ENCODE measurements at regions not wholly inside any gene's neighbourhood (a gene's known extent, or its start where the extent isn't known, plus 50 kb on each side); places are given as distances from the start of the nearest gene placed in this dataset.

GRCh38 chr20:8974009-8974708 lies 94.7 kb upstream of the PLCB4 start:
- Histone ChIP-seq H3K4me2 (ENCODE audit: insufficient read depth, low read length) (no peak overlapping the region), H3K36me3 (ENCODE audit: control insufficient read depth in 2 of 2, extremely low read depth in 1 of 2, insufficient read depth in 2 of 2, low read length in 2 of 2) (no peaks in the 10 kb centered on the region), H3K4me1 (ENCODE audit: control insufficient read depth, extremely low read depth, insufficient read depth, low read length) (no peaks in the 10 kb centered on the region), H3K9me3 (replicated peaks; ENCODE audit: control insufficient read depth, insufficient read depth, low read length) (no peaks in the 10 kb centered on the region), H3K27me3 (ENCODE audit: control insufficient read depth in 2 of 2, insufficient read depth in 2 of 2, low read length in 2 of 2) (no peaks in the 10 kb centered on the region), H3K4me3 (replicated peaks in 1 of 3; ENCODE audit: insufficient read depth in 1 of 3, low read depth in 1 of 3, low read length in 3 of 3) (no peak overlapping the region), H3K79me2 (ENCODE audit: control insufficient read depth, insufficient read depth, low read length) (no peaks in the 10 kb centered on the region), H2AFZ (ENCODE audit: low read depth, low read length) (no peak overlapping the region), H3K27ac (ENCODE audit: insufficient read depth, low read depth, low read length) (no peak overlapping the region), H3K9me1 (replicated peaks; ENCODE audit: control insufficient read depth, extremely low read depth, insufficient read depth, low read length) (no peaks in the 10 kb centered on the region), H4K20me1 (replicated peaks; ENCODE audit: control insufficient read depth, extremely low read depth, insufficient read depth, low read length) (no peaks in the 10 kb centered on the region), H3K9ac (replicated peaks; ENCODE audit: extremely low read depth, insufficient read depth, low read length) (no peak overlapping the region)
- dilution Hi-C loops (cut with MboI; ENCODE audit: extremely low pct_ligation_motif_present, low sequenced_read_pairs) (no loop called here), intact Hi-C loops (cut with micrococcal nuclease) (no loop called here)
- TF ChIP-seq POLR2AphosphoS5 (IDR thresholded peaks at IDR 0.05; ENCODE audit: insufficient read depth, low read depth, low read length) (no peak), POLR2A (IDR thresholded peaks at IDR 0.05; ENCODE audit: low read depth, low read length) (no peak), EZH2 (IDR thresholded peaks at IDR 0.05; ENCODE audit: borderline replicate concordance, low read depth, low read length, severe bottlenecking) (no peak), FOS (IDR thresholded peaks at IDR 0.05; ENCODE audit: borderline replicate concordance, insufficient read depth, low read length) (no peak), JUN (IDR thresholded peaks at IDR 0.05; ENCODE audit: borderline replicate concordance, insufficient read depth, insufficient read length, low read depth) (no peak), CTCF (IDR thresholded peaks at IDR 0.05; ENCODE audit: extremely low read depth in 1 of 2, insufficient read depth in 1 of 2, low read depth in 1 of 2, low read length in 2 of 2) (no peak), MYC (IDR thresholded peaks at IDR 0.05; ENCODE audit: low read depth, low read length) (no peak), GATA2 (IDR thresholded peaks at IDR 0.05; ENCODE audit: insufficient read depth, insufficient read length, low read depth, low read length) (no peak)
- TF ChIP-seq, protein P1, sequence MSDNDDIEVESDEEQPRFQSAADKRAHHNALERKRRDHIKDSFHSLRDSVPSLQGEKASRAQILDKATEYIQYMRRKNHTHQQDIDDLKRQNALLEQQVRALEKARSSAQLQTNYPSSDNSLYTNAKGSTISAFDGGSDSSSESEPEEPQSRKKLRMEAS (IDR thresholded peaks at IDR 0.05; ENCODE audit: insufficient read depth, insufficient read length), result no peak
- CTCF ChIA-PET, result interaction anchor here (3.6 kb wide), 1 partner anchor 121 kb away, joined by 10 read pairs; no protein-coding TSS in a partner anchor
- DNase-seq (ENCODE audit: low read depth, low spot score), result no peak
- no peak for FAIRE-seq
- POLR2A ChIA-PET, result no interaction called here
- BruUV-seq (replicated peaks), result no TSS peak
